ENCODE measurements at regions not wholly inside any gene's neighbourhood (a gene's known extent, or its start where the extent isn't known, plus 50 kb on each side); places are given as distances from the start of the nearest gene placed in this dataset.

- H3K27me3 ChIP-seq (ENCODE audit: control insufficient read depth, insufficient read depth, low read length): no peaks in the 10 kb centered on the region
- no peak for FAIRE-seq
- intact Hi-C loops (cut with DNase I): no loop called here
- no peak overlapping the region for H3K9ac ChIP-seq (ENCODE audit: low read length in 3 of 3)
- DNase-seq: no peak
- no peak overlapping the region for H3K4me3 ChIP-seq (ENCODE audit: low read length in 3 of 3)
- no peaks in the 10 kb centered on the region for H3K36me3 ChIP-seq (ENCODE audit: control insufficient read depth in 2 of 3, insufficient read depth in 3 of 3, low read length in 3 of 3)
- H3K9me3 ChIP-seq (ENCODE audit: control insufficient read depth in 2 of 3, insufficient read depth in 1 of 3, low read length in 3 of 3): no peaks in the 10 kb centered on the region
- H3K4me1 ChIP-seq (ENCODE audit: control insufficient read depth in 2 of 3, insufficient read depth in 2 of 3, low read depth in 1 of 3, low read length in 3 of 3): no peaks in the 10 kb centered on the region
- TF ChIP-seq CTCF (IDR thresholded peaks at IDR 0.05; ENCODE audit: borderline replicate concordance, extremely low read depth, insufficient read depth): no peak
- no peak overlapping the region for H3K27ac ChIP-seq (ENCODE audit: low read depth in 2 of 2, low read length in 2 of 2)
Measured at GRCh38 chr2:82075875-82076274, 1771.3 kb upstream of the LRRTM1 start.

- DNase-seq (no peak), FAIRE-seq (no peak)
- H3K4me1 ChIP-seq (ENCODE audit: control insufficient read depth in 2 of 3, insufficient read depth in 2 of 3, low read depth in 1 of 3, low read length in 3 of 3): no peaks in the 10 kb centered on the region
- no peak overlapping the region for H3K9ac ChIP-seq (ENCODE audit: low read length in 3 of 3)
- H3K4me3 ChIP-seq (ENCODE audit: low read length in 3 of 3): no peak overlapping the region
- intact Hi-C loops (cut with DNase I): no loop called here
- H3K27me3 ChIP-seq (ENCODE audit: control insufficient read depth, insufficient read depth, low read length): no peaks in the 10 kb centered on the region
- H3K9me3 ChIP-seq (ENCODE audit: control insufficient read depth in 2 of 3, insufficient read depth in 1 of 3, low read length in 3 of 3): no peaks in the 10 kb centered on the region
- no peaks in the 10 kb centered on the region for H3K36me3 ChIP-seq (ENCODE audit: control insufficient read depth in 2 of 3, insufficient read depth in 3 of 3, low read length in 3 of 3)
- TF ChIP-seq CTCF (IDR thresholded peaks at IDR 0.05; ENCODE audit: borderline replicate concordance, extremely low read depth, insufficient read depth): no peak
- no peak overlapping the region for H3K27ac ChIP-seq (ENCODE audit: low read depth in 2 of 2, low read length in 2 of 2)
Measured at GRCh38 chr2:82062463-82062862, 1757.9 kb upstream of the LRRTM1 start.

- FAIRE-seq (no peak), DNase-seq (no peak)
- Histone ChIP-seq H3K9me3 (ENCODE audit: control insufficient read depth in 2 of 3, insufficient read depth in 1 of 3, low read length in 3 of 3) (no peaks in the 10 kb centered on the region), H3K4me3 (ENCODE audit: low read length in 3 of 3) (no peak overlapping the region), H3K27ac (ENCODE audit: low read depth in 2 of 2, low read length in 2 of 2) (no peak overlapping the region), H3K27me3 (ENCODE audit: control insufficient read depth, insufficient read depth, low read length) (no peaks in the 10 kb centered on the region), H3K4me1 (ENCODE audit: control insufficient read depth in 2 of 3, insufficient read depth in 2 of 3, low read depth in 1 of 3, low read length in 3 of 3) (no peaks in the 10 kb centered on the region), H3K36me3 (ENCODE audit: control insufficient read depth in 2 of 3, insufficient read depth in 3 of 3, low read length in 3 of 3) (no peaks in the 10 kb centered on the region), H3K9ac (ENCODE audit: low read length in 3 of 3) (no peak overlapping the region)
- intact Hi-C loops (cut with DNase I): no loop called here
- no peak for TF ChIP-seq CTCF (IDR thresholded peaks at IDR 0.05; ENCODE audit: borderline replicate concordance, extremely low read depth, insufficient read depth)
Measured at GRCh38 chr2:82055846-82056245, 1751.3 kb upstream of the LRRTM1 start.

GRCh38 chr2:82043867-82044266 is 1739.3 kb upstream of the LRRTM1 start:
- no peaks in the 10 kb centered on the region for H3K4me1 ChIP-seq (ENCODE audit: control insufficient read depth in 2 of 3, insufficient read depth in 2 of 3, low read depth in 1 of 3, low read length in 3 of 3)
- TF ChIP-seq CTCF (IDR thresholded peaks at IDR 0.05; ENCODE audit: borderline replicate concordance, extremely low read depth, insufficient read depth): no peak
- FAIRE-seq (no peak), DNase-seq (no peak)
- H3K27me3 ChIP-seq (ENCODE audit: control insufficient read depth, insufficient read depth, low read length): no peaks in the 10 kb centered on the region
- H3K27ac ChIP-seq (ENCODE audit: low read depth in 2 of 2, low read length in 2 of 2): no peak overlapping the region
- H3K9me3 ChIP-seq (ENCODE audit: control insufficient read depth in 2 of 3, insufficient read depth in 1 of 3, low read length in 3 of 3): no peaks in the 10 kb centered on the region
- intact Hi-C loops (cut with DNase I): no loop called here
- no peak overlapping the region for H3K4me3 ChIP-seq (ENCODE audit: low read length in 3 of 3)
- no peak overlapping the region for H3K9ac ChIP-seq (ENCODE audit: low read length in 3 of 3)
- H3K36me3 ChIP-seq (ENCODE audit: control insufficient read depth in 2 of 3, insufficient read depth in 3 of 3, low read length in 3 of 3): no peaks in the 10 kb centered on the region
